Vagina (tissue), 2 donors: ENCODE measurements at regions not wholly inside any gene's neighbourhood (a gene's known extent, or its start where the extent isn't known, plus 50 kb on each side); places are given as distances from the start of the nearest gene placed in this dataset.

ENCODE experiments used
- DNase-seq, 2 donors: peaks; one replicate each; pipeline ENCODE4 v3.0.0-alpha.2; 2017; ENCODE audit errors: extremely low spot score in 2 of 2
- H3K27ac ChIP-seq: fragments of 200-600 bp; sonication (generic); one replicate; pipeline ENCODE4 v1.5.1; 2019
- H3K27me3 ChIP-seq: fragments of 200-600 bp; sonication (generic); one replicate; pipeline ENCODE4 v1.5.1; 2019
- H3K36me3 ChIP-seq, 2 donors: fragments of 200-600 bp; sonication (generic); one replicate each; pipeline ENCODE4 v1.5.1; 2017 to 2019
- H3K4me1 ChIP-seq: fragments of 200-600 bp; sonication (generic); one replicate; pipeline ENCODE4 v1.5.1; 2019
- H3K4me3 ChIP-seq, 2 donors: fragments of 200-600 bp; sonication (generic); 1 replicate in 1 of 2; 2 replicates in 1 of 2; pipeline ENCODE4 v1.5.1; 2016 to 2019
- H3K9me3 ChIP-seq: fragments of 200-600 bp; sonication (generic); one replicate; pipeline ENCODE4 v1.5.1; 2019
- POLR2A ChIP-seq, 2 donors: fragments of 450-650 bp; IDR thresholded peaks; one replicate each; pipeline ENCODE4 v1.6.1; 2017; ENCODE audit warnings: antibody characterized with exemption in 2 of 2, mild to moderate bottlenecking in 2 of 2, moderate library complexity in 2 of 2
- POLR2AphosphoS5 ChIP-seq, 2 donors: sonication (generic); formaldehyde crosslinking; IDR thresholded peaks; one replicate each; pipeline ENCODE4 v1.9.0; 2017; ENCODE audit warnings: antibody characterized with exemption in 2 of 2, mild to moderate bottlenecking in 2 of 2, low read depth in 1 of 2; ENCODE audit not compliant: insufficient read depth in 1 of 2
- intact Hi-C: fragments of 100-400 bp; cut with DNase I; formaldehyde crosslinking; loops from one replicate; pipeline ENCODE4 v1.15.1; 2023
- TF ChIP-seq, protein P1 (sequence below), 3 experiments: fragments of 450-650 bp in 2 of 3; fragments of 200-600 bp in 1 of 3; sonication (generic) in 1 of 3; IDR thresholded peaks; one replicate each; pipeline ENCODE4 v1.5.1; 2017 to 2019; ENCODE audit warnings: antibody characterized with exemption in 3 of 3, mild to moderate bottlenecking in 2 of 3, moderate library complexity in 2 of 3

DNA sequence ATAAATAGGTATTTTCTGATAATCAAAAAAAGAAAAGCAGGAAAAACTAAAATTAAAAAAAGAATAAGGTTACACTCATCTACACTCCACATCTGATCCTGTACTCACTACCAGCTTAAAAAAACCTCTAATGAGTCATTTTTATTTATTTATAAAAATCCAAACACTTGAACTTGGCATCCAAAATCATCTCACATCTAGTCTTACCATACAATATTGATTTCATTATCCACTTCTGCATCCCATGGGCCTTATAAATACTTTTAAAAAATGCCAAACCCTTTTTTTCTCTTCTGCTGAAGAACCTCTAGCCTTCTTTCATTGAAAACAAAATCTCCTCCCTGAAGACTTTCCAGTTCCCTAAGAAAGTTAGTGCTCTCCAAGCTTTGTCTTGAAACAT, 109.7 kb downstream of the TMTC3 start:
- TF ChIP-seq, protein P1, sequence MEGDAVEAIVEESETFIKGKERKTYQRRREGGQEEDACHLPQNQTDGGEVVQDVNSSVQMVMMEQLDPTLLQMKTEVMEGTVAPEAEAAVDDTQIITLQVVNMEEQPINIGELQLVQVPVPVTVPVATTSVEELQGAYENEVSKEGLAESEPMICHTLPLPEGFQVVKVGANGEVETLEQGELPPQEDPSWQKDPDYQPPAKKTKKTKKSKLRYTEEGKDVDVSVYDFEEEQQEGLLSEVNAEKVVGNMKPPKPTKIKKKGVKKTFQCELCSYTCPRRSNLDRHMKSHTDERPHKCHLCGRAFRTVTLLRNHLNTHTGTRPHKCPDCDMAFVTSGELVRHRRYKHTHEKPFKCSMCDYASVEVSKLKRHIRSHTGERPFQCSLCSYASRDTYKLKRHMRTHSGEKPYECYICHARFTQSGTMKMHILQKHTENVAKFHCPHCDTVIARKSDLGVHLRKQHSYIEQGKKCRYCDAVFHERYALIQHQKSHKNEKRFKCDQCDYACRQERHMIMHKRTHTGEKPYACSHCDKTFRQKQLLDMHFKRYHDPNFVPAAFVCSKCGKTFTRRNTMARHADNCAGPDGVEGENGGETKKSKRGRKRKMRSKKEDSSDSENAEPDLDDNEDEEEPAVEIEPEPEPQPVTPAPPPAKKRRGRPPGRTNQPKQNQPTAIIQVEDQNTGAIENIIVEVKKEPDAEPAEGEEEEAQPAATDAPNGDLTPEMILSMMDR (IDR thresholded peaks at IDR 0.05): no peak
- TF ChIP-seq POLR2A (IDR thresholded peaks at IDR 0.05): no peak
- TF ChIP-seq POLR2AphosphoS5 (IDR thresholded peaks at IDR 0.05; ENCODE audit: insufficient read depth in 1 of 2, low read depth in 1 of 2): no peak
- Histone ChIP-seq H3K9me3 (no peaks in the 10 kb centered on the region), H3K4me3 (no peak overlapping the region), H3K4me1 (peaks cover 11% of the 10 kb centered on the region), H3K36me3 (no peaks in the 10 kb centered on the region), H3K27ac (no peak overlapping the region), H3K27me3 (no peaks in the 10 kb centered on the region)
- DNase-seq: no peak
- intact Hi-C loops: no loop called here

GRCh38 chr12:88253371-88253978, 111.4 kb downstream of the TMTC3 start:
- DNase-seq: no peak
- TF ChIP-seq POLR2AphosphoS5 (IDR thresholded peaks at IDR 0.05; ENCODE audit: insufficient read depth in 1 of 2, low read depth in 1 of 2) (no peak), POLR2A (IDR thresholded peaks at IDR 0.05) (no peak)
- TF ChIP-seq, protein P1 (IDR thresholded peaks at IDR 0.05): no peak
- Histone ChIP-seq H3K4me1 (peaks cover 11% of the 10 kb centered on the region), H3K9me3 (no peaks in the 10 kb centered on the region), H3K36me3 (no peaks in the 10 kb centered on the region), H3K4me3 (no peak overlapping the region), H3K27me3 (no peaks in the 10 kb centered on the region), H3K27ac (no peak overlapping the region)
- intact Hi-C loops: no loop called here

- intact Hi-C loops: no loop called here
Observed at GRCh38 chr12:88255224-88255623, 113.1 kb downstream of the TMTC3 start.

GRCh38 chr12:88255847-88256246, 113.7 kb downstream of the TMTC3 start:
- TF ChIP-seq, protein P1 (IDR thresholded peaks at IDR 0.05): no peak
- TF ChIP-seq POLR2A (IDR thresholded peaks at IDR 0.05): no peak
- no peak for TF ChIP-seq POLR2AphosphoS5 (IDR thresholded peaks at IDR 0.05; ENCODE audit: insufficient read depth in 1 of 2, low read depth in 1 of 2)
- peaks cover 11% of the 10 kb centered on the region for H3K4me1 ChIP-seq
- no peak overlapping the region for H3K27ac ChIP-seq
- H3K4me3 ChIP-seq: no peak overlapping the region
- intact Hi-C loops: no loop called here
- H3K36me3 ChIP-seq: no peaks in the 10 kb centered on the region
- H3K9me3 ChIP-seq: no peaks in the 10 kb centered on the region
- no peak for DNase-seq
- no peaks in the 10 kb centered on the region for H3K27me3 ChIP-seq

More at GRCh38 chr12:88255224-88255623, 113.1 kb downstream of the TMTC3 start:
- peaks cover 11% of the 10 kb centered on the region for H3K4me1 ChIP-seq
- DNase-seq: no peak
- H3K9me3 ChIP-seq: no peaks in the 10 kb centered on the region
- no peaks in the 10 kb centered on the region for H3K27me3 ChIP-seq
- no peaks in the 10 kb centered on the region for H3K36me3 ChIP-seq
- no peak overlapping the region for H3K27ac ChIP-seq
- H3K4me3 ChIP-seq: no peak overlapping the region
- TF ChIP-seq POLR2A (IDR thresholded peaks at IDR 0.05): no peak
- TF ChIP-seq POLR2AphosphoS5 (IDR thresholded peaks at IDR 0.05; ENCODE audit: insufficient read depth in 1 of 2, low read depth in 1 of 2): no peak
- TF ChIP-seq, protein P1 (IDR thresholded peaks at IDR 0.05): no peak

- intact Hi-C loops: no loop called here
- Histone ChIP-seq H3K9me3 (no peaks in the 10 kb centered on the region), H3K36me3 (no peaks in the 10 kb centered on the region), H3K4me1 (peaks cover 2% of the 10 kb centered on the region), H3K27me3 (no peaks in the 10 kb centered on the region), H3K4me3 (no peak overlapping the region), H3K27ac (no peak overlapping the region)
- no peak for DNase-seq
- no peak for TF ChIP-seq POLR2AphosphoS5 (IDR thresholded peaks at IDR 0.05; ENCODE audit: insufficient read depth in 1 of 2, low read depth in 1 of 2)
- no peak for TF ChIP-seq POLR2A (IDR thresholded peaks at IDR 0.05)
- TF ChIP-seq, protein P1 (IDR thresholded peaks at IDR 0.05): no peak
Observed at GRCh38 chr12:88258396-88258795, 116.3 kb downstream of the TMTC3 start.
